ENCODE measurements at regions not wholly inside any gene's neighbourhood (a gene's known extent, or its start where the extent isn't known, plus 50 kb on each side); places are given as distances from the start of the nearest gene placed in this dataset.

DNA sequence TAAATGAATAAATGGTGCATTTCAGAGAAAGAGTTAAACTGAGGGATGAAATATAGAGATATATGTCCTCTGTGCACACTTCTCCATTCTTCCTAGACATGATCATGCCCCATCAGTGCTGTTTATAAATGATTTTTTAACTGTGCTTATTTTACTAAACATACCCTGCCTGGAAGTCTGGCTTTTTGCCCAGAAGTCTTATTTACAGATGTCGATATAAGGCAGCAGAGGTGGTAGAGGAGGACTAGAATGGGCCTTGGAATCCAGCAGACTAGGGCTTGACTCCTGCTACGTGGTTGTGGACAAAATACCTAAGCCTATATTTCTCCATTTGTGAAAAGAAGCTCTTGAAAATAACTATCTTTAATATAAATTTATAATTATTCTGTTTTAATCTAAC lies 355.5 kb downstream of the RAD51AP2 start:
- H3K36me3 ChIP-seq (replicated peaks; ENCODE audit: insufficient read depth, low read length) = no peaks in the 10 kb centered on the region

GRCh38 chr2:17160594-17160993 lies 357.6 kb downstream of the RAD51AP2 start:
- no peaks in the 10 kb centered on the region for H3K4me1 ChIP-seq (ENCODE audit: low read length)
- TF ChIP-seq EZH2 (optimal IDR thresholded peaks at IDR 0.05; ENCODE audit: low read depth, low read length) = no peak
- no peak for TF ChIP-seq EZH2phosphoT487 (IDR thresholded peaks at IDR 0.05; ENCODE audit: low read length)
- TF ChIP-seq, protein P1, sequence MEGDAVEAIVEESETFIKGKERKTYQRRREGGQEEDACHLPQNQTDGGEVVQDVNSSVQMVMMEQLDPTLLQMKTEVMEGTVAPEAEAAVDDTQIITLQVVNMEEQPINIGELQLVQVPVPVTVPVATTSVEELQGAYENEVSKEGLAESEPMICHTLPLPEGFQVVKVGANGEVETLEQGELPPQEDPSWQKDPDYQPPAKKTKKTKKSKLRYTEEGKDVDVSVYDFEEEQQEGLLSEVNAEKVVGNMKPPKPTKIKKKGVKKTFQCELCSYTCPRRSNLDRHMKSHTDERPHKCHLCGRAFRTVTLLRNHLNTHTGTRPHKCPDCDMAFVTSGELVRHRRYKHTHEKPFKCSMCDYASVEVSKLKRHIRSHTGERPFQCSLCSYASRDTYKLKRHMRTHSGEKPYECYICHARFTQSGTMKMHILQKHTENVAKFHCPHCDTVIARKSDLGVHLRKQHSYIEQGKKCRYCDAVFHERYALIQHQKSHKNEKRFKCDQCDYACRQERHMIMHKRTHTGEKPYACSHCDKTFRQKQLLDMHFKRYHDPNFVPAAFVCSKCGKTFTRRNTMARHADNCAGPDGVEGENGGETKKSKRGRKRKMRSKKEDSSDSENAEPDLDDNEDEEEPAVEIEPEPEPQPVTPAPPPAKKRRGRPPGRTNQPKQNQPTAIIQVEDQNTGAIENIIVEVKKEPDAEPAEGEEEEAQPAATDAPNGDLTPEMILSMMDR (IDR thresholded peaks at IDR 0.05; ENCODE audit: low read length) = no peak

More for the DNA sequence above, 355.5 kb downstream of the RAD51AP2 start:
- Histone ChIP-seq H3K4me3 (ENCODE audit: low read length) (no peak overlapping the region), H3K9ac (ENCODE audit: low read length) (no peak overlapping the region), H3K9me3 (replicated peaks; ENCODE audit: insufficient read depth, low read length) (no peaks in the 10 kb centered on the region), H3K27ac (ENCODE audit: low read length) (no peak overlapping the region), H4K20me1 (ENCODE audit: insufficient read depth, low read length) (no peaks in the 10 kb centered on the region), H3K27me3 (replicated peaks; ENCODE audit: insufficient read depth, low read length) (no peaks in the 10 kb centered on the region), H3F3A (ENCODE audit: insufficient read depth, low read length) (no peaks in the 10 kb centered on the region), H3K4me2 (ENCODE audit: low read depth, low read length) (no peak overlapping the region), H3K79me2 (ENCODE audit: low read length) (no peaks in the 10 kb centered on the region), H3K4me1 (ENCODE audit: low read length) (no peaks in the 10 kb centered on the region), H2AFZ (ENCODE audit: low read length) (no peak overlapping the region), H3K9me2 (replicated peaks; ENCODE audit: insufficient read depth, low read length) (no peaks in the 10 kb centered on the region)
- TF ChIP-seq, protein P1 (IDR thresholded peaks at IDR 0.05; ENCODE audit: low read length) = no peak
- TF ChIP-seq EZH2phosphoT487 (IDR thresholded peaks at IDR 0.05; ENCODE audit: low read length) (no peak), EZH2 (optimal IDR thresholded peaks at IDR 0.05; ENCODE audit: low read depth, low read length) (no peak)
- no peak for DNase-seq

DNA sequence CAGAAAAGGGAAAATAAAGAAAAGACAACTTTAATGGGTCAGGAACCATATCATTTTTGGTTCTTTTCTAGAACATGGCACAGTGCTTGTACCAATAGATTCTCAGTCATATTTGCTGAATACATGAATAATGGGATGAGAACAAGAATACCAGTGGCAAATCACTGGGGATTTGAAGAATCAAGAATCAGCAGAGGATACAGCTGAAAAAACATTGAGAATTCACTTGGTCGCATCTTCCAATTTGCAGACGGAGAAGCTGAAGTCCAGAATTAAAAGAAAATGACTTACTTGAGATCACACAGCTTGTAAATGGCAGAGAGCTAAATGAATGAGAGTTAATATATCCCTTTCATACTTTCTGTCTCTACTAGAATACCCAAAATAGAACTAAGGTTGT lies 362.2 kb downstream of the RAD51AP2 start:
- no peaks in the 10 kb centered on the region for H3F3A ChIP-seq (ENCODE audit: insufficient read depth, low read length)
- no peaks in the 10 kb centered on the region for H3K4me1 ChIP-seq (ENCODE audit: low read length)
- H4K20me1 ChIP-seq (ENCODE audit: insufficient read depth, low read length) = no peaks in the 10 kb centered on the region
- H3K9ac ChIP-seq (ENCODE audit: low read length) = no peak overlapping the region
- DNase-seq = no peak
- H3K9me2 ChIP-seq (replicated peaks; ENCODE audit: insufficient read depth, low read length) = no peaks in the 10 kb centered on the region
- no peak overlapping the region for H3K4me2 ChIP-seq (ENCODE audit: low read depth, low read length)
- H3K4me3 ChIP-seq (ENCODE audit: low read length) = no peak overlapping the region
- no peaks in the 10 kb centered on the region for H3K79me2 ChIP-seq (ENCODE audit: low read length)
- H3K9me3 ChIP-seq (replicated peaks; ENCODE audit: insufficient read depth, low read length) = no peaks in the 10 kb centered on the region; the same call in 1 of the 2 replicates
- no peak overlapping the region for H2AFZ ChIP-seq (ENCODE audit: low read length)
- no peaks in the 10 kb centered on the region for H3K27me3 ChIP-seq (replicated peaks; ENCODE audit: insufficient read depth, low read length)
- no peak overlapping the region for H3K27ac ChIP-seq (ENCODE audit: low read length)
- TF ChIP-seq EZH2phosphoT487 (IDR thresholded peaks at IDR 0.05; ENCODE audit: low read length) (no peak), EZH2 (optimal IDR thresholded peaks at IDR 0.05; ENCODE audit: low read depth, low read length) (no peak)
- TF ChIP-seq, protein P1 (IDR thresholded peaks at IDR 0.05; ENCODE audit: low read length) = no peak
- no peaks in the 10 kb centered on the region for H3K36me3 ChIP-seq (replicated peaks; ENCODE audit: insufficient read depth, low read length)

More at GRCh38 chr2:17160594-17160993, 357.6 kb downstream of the RAD51AP2 start:
- Histone ChIP-seq H3K27me3 (replicated peaks; ENCODE audit: insufficient read depth, low read length) (no peaks in the 10 kb centered on the region), H3K9me3 (replicated peaks; ENCODE audit: insufficient read depth, low read length) (no peaks in the 10 kb centered on the region), H3K4me2 (ENCODE audit: low read depth, low read length) (no peak overlapping the region), H2AFZ (ENCODE audit: low read length) (no peak overlapping the region), H3K27ac (ENCODE audit: low read length) (no peak overlapping the region), H4K20me1 (ENCODE audit: insufficient read depth, low read length) (no peaks in the 10 kb centered on the region), H3K4me3 (ENCODE audit: low read length) (no peak overlapping the region), H3F3A (ENCODE audit: insufficient read depth, low read length) (no peaks in the 10 kb centered on the region), H3K36me3 (replicated peaks; ENCODE audit: insufficient read depth, low read length) (no peaks in the 10 kb centered on the region), H3K9me2 (replicated peaks; ENCODE audit: insufficient read depth, low read length) (no peaks in the 10 kb centered on the region), H3K79me2 (ENCODE audit: low read length) (no peaks in the 10 kb centered on the region), H3K9ac (ENCODE audit: low read length) (no peak overlapping the region)
- DNase-seq = no peak
